GM12874 (cell line): ENCODE measurements at regions not wholly inside any gene's neighbourhood (a gene's known extent, or its start where the extent isn't known, plus 50 kb on each side); places are given as distances from the start of the nearest gene placed in this dataset.

ENCODE experiments used
- TF ChIP-seq, protein P1 (sequence below): IDR thresholded peaks from 2 replicates; pipeline ENCODE4 v1.5.1; 2011; ENCODE audit warnings: low read depth, mild to moderate bottlenecking, control low read depth, low read length, moderate library complexity; ENCODE audit not compliant: insufficient read depth

DNA sequence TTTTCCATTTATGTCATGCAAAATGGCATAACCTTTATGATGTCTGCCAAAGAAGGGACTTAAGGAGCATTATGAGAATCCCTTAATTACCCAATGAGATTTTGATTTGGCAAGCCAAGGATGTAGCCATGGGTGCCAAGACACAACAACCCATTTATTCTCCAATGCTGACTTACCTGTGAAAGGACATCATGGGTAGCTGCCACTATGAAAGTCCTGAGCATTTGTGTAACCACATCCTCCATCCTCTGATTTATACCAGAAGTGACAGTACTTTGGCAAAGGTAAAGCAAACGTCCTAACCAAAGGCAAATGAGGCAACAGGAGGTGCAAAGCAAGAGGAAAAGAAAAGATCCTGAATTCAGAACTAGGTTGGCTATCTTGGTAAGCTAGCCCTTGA, 87.3 kb upstream of the EMCN start:
- TF ChIP-seq, protein P1, sequence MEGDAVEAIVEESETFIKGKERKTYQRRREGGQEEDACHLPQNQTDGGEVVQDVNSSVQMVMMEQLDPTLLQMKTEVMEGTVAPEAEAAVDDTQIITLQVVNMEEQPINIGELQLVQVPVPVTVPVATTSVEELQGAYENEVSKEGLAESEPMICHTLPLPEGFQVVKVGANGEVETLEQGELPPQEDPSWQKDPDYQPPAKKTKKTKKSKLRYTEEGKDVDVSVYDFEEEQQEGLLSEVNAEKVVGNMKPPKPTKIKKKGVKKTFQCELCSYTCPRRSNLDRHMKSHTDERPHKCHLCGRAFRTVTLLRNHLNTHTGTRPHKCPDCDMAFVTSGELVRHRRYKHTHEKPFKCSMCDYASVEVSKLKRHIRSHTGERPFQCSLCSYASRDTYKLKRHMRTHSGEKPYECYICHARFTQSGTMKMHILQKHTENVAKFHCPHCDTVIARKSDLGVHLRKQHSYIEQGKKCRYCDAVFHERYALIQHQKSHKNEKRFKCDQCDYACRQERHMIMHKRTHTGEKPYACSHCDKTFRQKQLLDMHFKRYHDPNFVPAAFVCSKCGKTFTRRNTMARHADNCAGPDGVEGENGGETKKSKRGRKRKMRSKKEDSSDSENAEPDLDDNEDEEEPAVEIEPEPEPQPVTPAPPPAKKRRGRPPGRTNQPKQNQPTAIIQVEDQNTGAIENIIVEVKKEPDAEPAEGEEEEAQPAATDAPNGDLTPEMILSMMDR: no peak

DNA sequence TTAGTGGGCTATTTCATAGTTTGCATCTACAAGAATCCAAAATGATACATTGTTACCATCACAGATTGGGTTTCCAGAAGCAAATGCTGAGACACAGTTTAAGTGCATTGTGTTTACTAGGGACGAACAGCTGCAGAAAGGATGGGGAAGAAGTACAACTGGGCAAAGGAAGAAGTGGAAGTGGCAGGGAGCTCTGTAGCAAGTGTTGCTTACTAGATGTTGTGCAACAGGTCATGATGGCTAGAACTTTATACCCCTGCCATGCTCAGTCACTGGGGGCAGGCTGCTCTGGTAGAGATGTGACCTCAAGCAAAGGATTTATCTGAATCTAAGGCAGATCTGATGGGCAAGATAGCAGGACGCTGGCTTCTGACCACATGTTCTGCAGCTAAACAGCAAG, 76.1 kb upstream of the EMCN start:
- TF ChIP-seq, protein P1: no peak

DNA sequence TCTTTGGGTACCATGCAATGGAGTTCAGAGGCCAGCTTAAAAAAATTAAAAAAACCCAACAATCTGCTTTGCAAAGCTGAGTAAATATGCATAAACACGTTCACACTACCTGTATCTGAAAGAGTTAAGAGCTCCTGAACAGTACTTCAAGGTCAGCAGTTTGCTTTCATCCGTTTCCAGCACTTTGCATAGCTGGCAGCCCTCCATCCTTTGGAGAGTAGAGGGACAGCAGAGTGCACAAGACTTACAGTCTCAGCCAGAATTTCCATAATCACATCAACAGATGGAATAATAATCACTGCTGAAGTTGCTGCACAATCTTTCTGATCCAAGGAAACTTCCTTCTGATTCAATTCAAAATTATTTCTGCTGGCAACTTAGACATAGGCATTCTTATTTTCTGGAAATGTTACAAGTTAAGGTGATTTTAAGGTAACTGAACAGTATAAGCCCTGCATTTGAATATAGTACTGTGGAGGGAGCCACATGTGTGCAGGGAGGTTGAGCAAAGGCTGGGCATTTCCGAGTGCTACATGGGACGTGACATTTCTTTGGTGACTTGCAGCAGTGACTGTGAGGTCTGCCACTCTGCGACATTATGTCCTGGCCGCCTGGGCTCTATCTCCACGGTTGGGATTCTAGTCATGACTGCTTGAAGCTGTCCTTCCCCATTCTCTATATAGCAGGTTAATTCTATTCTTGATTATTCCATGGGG, 73.5 kb upstream of the EMCN start:
- TF ChIP-seq, protein P1: no peak

DNA sequence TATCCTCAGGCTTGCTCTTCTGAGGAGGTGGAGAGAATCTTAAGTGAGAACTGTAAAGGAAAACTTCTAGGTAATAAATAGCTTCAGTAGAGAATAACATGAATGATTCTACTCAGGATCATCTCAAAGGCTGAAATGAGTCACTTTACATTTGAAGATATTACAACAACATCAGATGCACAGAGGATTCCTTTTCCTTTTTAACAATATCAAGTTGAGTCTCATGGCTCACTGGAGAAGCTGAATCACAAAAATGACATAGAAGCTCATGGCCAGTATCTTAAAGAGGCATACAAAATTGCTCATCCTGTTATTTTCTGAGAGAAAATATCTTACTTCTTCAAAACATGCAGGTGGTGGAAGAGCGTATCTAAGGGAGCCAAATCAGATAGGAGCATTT, 72.5 kb upstream of the EMCN start:
- TF ChIP-seq, protein P1: no peak

DNA sequence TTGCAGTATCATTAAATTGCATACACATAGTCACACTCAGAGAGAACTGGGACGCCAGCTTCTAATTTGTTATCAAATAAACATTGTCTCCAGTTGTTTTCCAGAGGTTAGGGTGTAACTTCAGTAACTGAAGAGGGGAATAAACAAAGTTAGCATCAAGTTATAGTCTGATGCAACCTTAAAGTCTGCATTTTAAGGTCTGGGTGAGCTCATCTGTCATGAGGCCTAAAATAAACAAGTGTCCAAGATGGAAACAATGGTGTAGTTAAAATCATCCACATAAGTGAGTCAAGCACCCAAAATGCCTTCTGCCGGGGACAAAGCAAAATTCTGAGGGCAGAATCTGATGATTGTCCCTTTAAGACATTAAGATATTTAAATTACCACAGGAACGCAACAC, 70.3 kb upstream of the EMCN start:
- TF ChIP-seq, protein P1: no peak

DNA sequence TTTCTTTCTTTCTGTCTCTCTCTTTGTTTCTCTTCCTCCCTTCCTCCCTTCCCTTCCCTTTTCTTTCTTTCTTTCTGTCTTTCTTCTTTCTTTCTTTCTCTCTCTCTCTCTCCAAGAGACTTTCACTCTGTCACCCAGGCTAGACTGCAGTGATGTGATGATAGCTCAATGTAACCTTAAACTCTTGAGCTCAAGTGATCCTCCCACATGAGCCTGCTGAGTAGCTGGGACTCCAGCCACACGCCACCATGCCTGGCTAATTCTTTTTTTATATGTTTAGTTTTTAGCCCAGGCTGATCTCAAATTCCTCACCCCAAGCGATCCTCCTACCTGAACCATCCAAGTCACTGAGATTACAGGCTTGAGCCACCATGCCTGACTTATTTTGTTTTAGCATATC, 64.3 kb upstream of the EMCN start:
- TF ChIP-seq, protein P1: no peak

DNA sequence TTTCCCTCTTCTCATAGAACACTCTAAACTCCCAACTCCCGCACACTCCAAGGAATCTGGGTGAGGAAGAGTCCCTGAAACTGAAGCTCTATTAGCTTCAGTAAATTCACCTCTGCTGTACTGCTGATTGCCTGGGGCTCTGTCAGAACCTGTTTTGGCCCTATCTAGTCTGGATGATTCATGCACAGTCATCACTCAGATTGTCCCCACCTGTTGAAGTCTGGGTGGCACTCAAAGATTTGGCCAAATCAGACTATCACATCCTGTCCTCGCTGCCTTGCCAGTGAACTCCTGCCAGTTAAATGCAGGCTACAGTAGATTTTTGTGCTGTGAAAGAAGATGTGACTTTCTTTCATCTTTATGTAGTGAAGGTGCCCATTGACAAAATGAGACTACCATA, 63.5 kb upstream of the EMCN start:
- TF ChIP-seq, protein P1: no peak
